Eye (tissue), 1 donor: ENCODE measurements at regions not wholly inside any gene's neighbourhood (a gene's known extent, or its start where the extent isn't known, plus 50 kb on each side); places are given as distances from the start of the nearest gene placed in this dataset.

Source experiments
- DNase-seq: peaks from one replicate; pipeline ENCODE4 v3.0.0-alpha.2; 2015

DNA sequence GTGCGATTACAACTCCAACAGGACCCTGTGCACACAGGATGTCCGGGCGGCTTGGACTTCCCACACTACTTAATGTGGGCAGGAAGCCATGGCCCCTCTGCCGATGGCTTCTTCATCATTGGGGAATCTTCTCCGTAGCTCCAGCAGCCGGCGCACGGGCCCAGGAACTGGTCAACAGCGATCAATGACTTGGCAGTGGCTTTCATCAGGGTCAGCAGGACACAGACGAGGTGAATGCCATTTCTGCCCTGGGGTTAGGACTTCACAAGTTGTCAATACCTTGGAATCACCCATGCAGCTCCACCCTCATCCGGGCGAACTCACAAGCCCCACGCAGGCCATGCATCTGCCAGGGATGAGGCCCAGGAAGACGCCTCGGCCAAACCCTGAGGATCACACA, 645.7 kb downstream of the BRD1 start:
- no peak for DNase-seq

DNA sequence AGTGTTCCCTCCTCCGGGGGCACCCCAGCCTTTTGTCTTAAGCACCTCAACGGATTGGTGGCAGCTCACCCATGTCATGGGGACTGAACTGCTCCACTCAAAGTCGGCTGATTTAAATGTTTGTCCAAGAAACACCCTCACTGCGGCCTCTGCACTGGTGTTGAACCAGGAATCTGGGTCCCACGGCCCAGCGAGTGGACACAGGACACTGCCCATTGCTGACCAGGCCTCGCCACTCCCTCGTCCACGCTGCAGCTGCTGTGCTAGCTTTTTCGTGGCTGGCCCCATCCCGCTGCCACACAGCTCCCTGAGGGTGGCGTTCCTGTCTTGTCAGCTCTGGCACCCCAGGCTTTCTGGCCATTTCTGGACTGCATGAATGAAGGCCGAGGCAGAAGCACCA, 646.2 kb downstream of the BRD1 start:
- DNase-seq, result no peak

DNA sequence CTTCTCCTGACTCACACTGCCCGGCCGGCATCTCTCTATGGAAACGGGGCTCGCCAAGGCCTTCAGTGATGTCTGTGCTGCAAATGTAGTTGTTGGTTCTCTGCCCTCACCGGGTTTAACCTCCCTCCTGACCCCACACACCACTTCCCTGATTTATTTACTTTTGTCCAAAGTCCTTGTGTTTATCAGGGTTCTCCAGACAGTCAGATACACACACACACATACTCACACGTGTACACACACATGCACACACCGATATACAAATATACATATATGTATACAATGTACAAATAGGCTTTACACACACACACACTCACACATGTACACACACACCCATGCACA, 647.0 kb downstream of the BRD1 start:
- DNase-seq, result no peak

DNA sequence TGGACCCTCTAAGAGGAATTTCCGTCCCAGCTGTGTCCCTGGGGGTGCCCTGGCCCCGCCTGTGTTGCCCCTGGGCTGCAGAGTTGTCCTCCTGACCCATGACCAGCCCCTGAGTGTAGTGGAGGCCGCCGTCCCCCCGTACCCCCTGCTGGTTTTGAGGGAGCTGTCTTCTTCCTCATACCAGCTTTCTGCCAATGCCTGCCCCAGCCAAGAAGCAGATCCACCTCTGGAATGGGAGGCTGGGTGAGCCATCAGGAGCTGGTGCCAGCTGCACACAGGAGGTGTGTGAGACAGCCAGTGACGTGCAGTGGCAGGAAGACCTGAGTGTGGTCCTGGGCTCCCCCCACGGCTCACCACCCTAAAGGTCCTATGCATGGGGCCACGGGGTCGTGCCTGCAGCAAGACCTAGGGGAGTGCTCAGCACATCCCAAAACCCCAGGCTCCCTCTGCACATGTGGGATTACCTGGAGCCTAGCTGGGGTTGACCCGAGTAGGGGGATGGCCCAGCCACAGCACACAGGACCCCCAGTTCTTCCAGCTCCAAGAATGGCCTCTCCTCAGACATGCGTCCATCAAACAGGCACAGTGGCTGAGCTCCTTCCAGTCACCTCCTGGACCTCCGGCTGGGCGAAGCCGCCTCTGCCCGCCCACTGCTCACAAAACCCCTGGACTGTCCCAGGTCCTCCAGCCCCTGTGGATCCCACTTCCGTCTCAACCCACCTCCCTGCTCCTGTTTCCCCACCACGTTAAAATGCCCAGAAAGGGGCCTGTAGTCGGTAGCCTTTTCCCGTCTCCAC, 647.6 kb downstream of the BRD1 start:
- DNase-seq, result no peak

DNA sequence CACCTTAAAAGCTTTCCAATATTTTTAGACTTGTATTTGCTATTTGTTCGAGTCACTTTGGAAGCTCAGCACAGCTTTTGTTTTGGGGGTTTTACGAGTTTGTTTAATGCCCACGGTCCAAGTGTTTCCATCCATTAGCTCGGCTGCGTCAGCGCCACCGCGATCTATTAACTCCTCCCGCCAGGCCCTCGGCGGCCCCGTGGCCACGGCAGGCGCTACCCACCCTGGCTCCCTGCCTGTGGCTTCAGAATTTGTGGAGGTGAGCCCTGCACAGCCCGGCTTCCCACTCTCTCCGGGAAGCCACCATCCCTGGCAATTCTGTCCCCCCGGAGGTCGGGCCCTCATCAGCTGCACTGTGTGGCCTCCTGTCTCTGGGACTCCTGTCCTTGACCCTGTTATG, 648.5 kb downstream of the BRD1 start:
- no peak for DNase-seq

DNA sequence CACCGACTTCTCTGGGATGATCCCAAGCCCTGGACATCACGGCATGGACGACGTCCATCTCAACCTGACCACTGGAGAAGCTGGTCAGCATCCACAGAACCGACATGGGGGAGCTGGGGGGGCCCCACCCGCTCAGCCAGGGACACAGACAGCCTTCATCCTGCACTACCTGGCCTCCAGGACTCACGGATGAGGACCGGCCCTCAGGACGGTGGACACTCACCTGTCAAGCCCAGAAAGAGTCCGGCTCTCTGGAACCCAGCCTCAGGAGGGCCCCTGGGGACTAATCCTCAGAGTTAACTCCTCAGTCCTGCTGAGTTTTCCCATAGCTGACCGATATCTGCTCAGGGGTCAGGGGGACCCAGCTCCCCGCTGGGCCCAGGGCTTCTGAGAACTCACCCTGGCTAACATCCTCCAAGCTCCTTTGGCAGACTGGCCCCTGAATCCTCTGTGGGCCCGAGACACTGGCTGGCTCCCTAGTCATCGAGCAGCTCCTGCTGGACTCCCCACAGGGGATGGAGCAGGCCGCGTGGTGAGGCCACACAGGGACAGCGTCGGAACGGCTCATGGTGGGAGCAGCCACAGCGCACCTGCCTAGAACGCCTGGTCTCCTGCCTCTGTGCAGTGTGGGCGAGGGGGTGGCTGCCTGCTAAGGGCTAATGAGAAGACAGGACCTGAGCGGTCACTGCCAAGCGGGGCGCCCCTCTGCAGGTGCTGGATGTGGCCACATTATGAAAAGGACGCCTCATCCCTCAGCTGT, 649.2 kb downstream of the BRD1 start:
- DNase-seq, result no peak

DNA sequence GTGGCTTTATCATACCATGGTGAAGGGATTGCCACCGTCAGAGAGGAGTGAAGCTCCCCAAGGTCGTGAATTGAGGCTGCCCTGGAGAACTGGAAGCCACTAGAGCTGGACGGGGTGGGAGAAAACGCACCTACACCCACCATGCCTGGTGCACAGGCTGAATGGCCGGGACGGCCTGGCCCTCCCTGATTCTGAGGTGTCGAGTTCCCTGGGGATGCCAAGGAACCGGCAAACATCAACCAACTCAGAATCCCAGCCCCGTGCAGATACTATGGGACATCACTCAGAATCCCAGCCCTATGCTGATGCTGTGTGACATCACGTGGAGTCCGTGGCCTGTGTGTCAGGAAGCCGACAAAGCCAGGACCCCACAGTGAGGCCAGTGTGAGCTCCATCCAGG, 650.0 kb downstream of the BRD1 start:
- no peak for DNase-seq

DNA sequence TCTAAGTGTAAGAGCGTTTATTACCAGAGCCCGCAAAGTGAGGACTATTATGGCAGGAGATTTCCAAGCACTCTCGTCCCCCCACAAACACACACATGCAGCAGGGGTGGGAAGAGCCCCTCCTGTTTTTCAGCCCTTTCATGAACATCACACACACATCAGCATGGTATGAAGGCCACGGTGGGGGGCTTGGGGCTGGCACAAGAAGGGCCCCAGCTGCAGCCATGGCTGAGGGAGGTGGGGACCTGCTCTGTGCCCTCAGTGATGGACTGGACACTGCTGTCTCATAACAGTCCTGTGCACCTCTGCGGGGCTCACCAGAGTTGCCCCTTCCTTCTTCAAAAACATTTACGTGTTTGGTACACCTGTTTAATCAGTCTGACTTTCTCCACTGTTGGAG, 650.7 kb downstream of the BRD1 start:
- no peak for DNase-seq

DNA sequence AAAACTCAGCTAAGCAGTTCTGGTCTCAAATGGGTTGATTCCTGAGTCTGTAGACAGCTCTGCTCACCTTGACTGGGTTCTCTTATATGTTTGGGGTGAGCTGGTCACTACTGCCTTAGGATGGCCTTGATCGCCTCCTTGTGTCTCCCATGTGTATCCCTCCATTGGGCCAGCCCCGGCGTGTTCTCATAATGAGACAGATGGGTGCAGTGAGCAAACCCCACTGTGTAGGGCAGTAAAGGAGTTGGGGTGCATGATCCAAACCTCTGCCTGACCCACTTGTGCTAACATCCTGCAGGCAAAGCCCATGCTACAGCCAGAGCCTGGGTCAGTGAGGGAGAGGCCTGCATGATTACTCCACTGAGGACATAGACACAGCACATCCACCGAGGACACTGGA, 657.6 kb downstream of the BRD1 start:
- DNase-seq, result no peak

DNA sequence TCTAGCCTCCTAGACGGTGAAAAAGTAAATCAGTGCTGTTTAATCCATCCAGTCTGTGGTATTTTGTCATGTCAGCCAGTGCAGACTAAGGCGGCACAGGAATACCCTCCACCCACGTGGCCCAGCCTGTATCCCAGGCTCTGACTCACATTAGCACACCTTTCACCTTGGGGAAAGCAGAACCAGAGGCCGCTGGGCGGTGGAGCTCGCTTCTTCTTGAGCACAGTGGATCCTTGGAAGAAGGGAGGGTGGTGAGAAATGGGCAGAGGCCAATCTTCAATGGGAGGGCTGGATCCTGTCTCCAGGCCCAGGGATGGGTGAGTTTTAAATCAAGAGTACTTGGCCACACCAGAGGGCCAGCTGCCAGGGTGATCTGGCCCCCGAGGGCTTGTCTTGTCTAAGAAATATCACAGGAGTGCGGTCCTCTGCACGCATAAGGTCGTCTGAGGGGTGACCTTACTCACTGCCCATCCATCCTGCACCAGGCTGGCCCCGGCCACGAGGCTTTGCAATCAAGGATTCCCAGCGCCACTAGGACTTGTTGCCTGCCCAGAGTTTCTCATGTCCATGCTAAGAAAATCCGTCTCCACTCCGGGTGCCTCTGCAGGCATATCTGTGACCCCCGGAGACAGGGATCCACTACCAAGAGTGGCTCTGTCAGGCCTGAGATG, 658.5 kb downstream of the BRD1 start:
- DNase-seq, result no peak

DNA sequence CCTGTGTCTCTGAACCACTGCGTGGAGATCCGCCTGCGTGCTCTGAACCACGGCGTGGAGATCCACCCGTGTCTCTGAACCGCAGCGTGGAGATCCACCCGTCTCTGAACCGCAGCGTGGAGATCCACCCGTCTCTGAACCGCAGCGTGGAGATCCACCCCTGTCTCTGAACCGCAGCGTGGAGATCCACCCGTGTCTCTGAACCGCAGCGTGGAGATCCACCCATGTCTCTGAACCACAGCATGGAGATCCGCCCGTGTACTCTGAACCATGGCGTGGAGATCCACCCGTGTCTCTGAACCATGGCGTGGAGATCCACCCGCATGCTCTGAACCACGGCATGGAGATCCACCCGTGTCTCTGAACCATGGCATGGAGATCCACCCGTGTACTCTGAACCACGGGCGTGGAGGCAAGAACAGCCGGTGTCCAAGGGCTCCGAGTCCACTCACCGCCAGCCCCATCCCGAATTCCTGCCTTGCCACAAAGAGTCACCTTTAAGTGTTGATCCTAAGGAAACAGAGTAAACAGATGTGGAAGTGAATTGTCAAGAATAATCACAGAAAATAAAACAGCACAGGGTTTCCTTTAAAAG, 659.4 kb downstream of the BRD1 start:
- no peak for DNase-seq

DNA sequence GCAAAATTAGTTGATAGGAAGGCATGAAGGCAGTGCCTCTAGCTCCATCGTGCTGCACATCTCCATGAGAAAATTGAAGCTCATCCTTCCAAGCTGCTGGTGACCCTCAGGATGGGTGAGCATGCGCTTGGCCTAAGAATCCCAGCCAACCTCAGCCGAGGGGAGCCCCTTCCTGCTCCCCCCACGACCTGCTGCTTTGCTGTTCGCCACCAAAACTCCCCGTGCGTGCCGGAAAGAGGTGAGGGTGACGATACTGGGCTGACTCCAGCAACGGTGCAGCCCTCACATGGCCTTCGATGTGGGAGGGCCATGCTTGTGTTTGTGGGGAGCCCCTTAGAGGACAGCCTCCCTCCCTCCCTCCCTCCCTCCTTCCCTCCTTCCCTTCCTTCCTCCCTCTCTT, 660.9 kb downstream of the BRD1 start:
- DNase-seq, result no peak

DNA sequence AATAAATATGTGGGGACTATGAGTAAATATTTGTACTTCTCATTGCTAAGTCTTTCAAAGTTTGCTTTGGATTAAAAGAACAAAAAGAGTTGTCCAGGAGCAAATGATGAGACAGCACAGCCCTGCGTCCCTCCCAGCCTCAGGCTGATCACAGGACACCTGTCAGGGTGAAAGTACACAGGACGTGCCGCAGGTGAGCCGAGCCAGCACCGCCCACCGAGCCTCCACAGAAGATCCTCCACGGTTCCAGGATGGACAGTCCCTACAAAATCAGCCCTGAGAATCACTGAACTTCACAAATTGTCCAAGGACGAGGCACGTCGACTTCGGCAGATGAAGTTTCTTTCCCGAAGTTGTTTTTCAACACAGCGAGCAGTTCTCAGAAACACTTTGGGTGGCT, 661.5 kb downstream of the BRD1 start:
- DNase-seq, result no peak

DNA sequence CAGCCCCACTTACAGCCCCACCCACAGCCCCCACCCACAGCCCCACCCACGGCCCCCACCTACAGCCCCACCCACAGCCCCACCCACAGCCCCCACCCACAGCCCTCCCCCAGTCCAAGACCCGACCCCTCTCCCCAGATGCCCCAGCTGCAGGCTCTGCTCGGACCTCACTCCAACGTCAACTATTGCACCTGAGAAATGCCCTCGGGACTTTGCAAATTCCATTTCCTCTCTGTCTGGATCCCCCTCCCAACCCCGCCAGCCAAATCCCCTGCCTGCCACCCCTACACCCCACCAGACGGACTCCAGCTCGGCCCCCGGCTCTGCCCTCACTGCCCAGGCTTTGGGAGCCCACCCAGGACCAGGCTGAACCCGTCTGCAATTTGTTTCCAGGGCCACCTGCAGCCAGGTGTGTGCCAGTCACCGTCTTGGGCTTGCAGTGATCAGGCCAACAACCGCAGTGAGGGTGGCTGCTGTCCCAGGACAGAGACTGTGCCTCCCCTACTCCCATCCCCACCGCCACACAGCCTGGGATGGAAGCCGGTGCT, 662.8 kb downstream of the BRD1 start:
- no peak for DNase-seq

DNA sequence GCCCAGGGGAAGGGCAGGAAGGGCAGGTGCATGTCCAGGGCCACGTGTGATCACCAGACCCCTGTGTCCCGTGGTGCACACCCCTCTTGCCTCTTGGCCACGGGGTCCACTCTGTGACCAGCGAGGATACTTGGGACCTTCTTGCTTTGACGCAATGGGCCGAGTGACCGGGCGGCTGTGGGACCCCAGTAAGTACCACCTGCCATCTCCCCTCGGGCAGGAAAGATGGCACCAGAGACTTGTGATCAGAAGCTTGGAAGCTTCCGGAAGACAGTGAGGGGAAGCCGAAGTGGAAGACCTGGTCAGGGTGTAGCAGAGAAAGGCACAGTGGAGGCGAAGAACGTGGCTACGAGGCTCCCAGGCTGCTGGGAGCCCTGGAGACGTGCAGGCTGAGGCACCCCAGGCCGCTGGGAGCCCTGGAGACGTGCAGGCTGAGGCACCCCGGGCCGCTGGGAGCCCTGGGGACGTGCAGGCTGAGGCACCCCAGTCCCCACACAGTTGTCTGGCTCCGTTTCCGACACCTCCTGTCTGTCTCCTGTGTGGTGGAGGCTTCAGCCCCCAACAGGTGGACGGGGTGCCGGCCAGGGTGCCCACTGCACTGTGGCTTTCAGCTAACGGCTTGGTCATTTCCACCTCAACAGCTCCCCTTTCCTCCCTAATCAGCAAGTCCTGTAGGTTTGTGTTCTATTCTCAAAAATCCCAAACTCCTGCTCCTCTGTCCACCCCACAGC, 663.5 kb downstream of the BRD1 start:
- no peak for DNase-seq

DNA sequence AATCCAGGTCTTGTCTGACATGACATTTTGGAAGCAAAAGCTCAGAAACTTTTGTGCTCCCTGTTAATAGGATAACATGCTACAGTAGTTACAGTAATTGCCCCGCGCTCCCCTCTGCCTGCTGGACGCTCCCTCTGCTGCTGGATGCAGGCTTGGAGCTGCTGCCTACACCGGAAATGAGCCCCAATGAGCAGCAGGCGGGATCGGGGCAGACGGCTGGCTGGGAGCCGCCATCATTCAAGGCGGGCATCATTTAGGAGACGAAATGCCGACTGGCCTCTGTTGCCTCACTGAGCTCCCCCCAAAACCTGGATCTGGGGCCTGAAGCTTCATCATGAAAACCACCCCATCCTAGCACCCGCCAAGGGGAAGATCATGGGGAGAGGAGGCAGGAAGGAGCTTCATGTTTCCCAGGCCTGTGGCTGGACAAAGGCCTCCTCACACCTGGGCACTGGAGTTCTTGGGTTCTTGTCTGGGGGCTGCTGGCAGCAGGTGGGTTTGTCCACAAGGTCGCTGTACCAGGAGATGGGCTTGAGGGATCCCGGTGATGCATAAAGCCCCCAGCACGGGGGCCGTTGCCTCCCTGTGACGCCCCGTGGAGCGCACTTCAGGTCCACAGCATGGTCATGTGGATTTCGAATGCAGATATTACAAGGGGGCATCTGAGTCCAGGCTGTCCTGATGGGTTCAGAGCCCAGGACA, 664.3 kb downstream of the BRD1 start:
- DNase-seq, result no peak

DNA sequence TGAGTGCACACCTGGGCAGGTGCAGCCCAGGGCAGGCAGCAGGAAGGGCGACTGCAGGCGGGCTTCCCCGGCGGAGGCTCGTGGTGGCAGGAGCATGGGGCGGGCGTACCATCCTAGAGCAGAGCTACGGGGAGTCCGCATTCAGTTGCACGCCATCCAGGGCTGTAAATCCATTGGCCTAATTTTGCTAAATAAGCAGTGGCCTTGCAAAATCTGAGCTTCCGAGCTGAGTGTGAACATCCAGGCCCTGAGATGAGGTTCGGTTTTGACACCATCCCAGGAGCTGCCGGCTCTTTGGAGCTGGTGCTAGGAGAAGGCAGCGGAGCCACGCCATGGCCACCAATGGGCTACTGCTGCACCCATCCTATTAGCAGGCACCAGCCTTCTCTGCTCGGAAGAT, 664.8 kb downstream of the BRD1 start:
- no peak for DNase-seq

DNA sequence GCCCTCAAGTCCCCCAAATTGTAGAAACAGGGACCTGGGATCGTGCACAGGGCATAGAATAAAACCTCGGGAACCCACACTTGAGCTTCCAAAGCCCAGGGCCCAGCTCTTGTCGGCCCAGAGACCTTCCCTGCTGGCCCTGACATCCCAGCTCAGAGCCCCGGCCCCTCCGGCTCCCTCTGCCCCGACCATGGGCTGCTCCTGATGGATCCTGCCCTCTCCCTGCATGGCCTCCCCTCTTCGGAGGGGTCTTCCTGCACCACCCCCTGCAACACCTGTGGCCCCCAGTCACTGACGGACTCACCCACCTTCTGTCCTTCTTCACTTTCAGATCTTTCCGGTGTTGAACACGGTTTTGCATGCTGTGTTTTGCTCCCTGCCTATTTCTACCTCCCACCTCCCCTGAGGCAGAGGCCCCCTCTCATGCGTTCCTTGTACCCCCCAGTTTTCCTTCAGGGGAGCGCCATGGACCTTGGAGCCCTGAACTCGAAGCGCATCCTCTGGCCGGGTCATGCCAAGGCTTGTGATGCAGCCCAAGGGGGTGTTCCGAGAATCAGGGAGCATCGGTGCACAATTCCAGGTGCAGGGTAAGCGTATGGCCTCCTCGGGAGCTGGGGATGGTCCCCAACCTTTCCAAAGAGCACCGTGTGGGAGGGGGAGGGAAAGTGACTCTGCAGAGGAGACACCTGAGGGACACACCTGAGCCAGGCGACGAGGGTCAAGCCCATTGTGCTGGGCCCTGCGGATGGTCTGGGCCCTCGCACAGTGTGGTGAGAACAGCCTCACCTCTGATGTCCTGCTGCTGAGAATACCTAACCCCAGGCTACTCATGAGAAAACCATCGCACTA, 666.4 kb downstream of the BRD1 start:
- no peak for DNase-seq

DNA sequence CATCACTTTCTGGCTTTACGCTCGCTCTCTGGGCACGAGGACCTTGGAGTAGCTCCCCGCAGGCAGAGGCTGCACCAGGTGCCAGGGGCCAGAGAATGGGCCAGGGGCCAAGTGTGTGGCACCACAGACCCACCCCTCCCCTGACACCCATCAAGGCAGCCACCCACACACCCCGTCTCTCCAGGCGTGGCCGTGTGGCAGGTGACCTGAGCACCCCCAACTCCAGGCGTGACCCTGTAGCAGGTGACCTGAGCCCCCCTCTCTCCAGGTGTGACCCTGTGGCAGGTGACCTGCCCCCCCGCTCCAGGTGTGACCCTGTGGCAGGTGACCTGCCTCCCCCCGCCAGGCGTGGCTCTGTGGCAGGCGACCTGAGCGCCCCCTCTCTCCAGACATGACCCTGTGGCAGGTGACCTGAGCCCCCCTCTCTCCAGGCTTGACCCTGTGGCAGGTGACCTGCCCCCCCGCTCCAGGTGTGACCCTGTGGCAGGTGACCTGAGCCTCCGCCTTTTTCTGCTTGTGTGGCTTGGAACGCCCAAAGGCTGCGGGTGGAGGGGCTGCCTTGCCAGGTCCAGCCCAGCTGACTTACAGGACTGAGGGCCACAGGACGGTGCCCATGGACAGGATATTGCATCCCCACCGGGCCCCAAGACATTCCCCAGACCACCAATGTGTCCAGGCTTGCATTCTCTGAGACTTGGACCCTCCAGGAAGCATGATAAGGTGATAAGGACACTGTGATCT, 667.2 kb downstream of the BRD1 start:
- no peak for DNase-seq

DNA sequence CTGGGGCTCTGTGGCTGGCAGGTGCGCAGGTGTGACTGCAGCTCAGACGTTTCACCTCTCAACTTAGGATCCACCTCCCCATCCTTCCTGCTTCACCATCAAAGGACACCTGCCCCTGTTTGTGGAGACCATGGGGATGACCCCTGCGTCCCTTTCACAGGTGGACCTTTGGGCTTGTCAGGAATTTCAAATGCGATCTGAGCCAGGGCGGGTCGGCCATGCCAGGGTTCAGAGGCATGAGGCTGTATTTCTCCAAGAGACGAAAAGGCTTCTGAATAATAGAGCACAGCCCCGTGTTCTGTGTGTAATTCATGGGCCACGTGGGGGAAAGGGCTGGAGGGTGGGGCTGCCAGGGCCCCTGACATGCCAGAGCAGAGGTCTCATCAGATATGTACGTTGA, 668.0 kb downstream of the BRD1 start:
- DNase-seq, result no peak
